ENCODE measurements at regions not wholly inside any gene's neighbourhood (a gene's known extent, or its start where the extent isn't known, plus 50 kb on each side); places are given as distances from the start of the nearest gene placed in this dataset.

GRCh38 chr6:85115376-85115775 is 334.5 kb upstream of the NT5E start:
- ChIA-PET POLR2A (no interaction called here), CTCF (interaction anchor here (1.0 to 1.5 kb wide), 2 partner anchors 9 to 13 kb away, joined by 3 to 5 read pairs; no protein-coding TSS in a partner anchor)
- DNase-seq (ENCODE audit: low read depth, low spot score): no peak
- H3K4me3 ChIP-seq (ENCODE audit: low read depth, low read length): no peak overlapping the region
- TF ChIP-seq, protein P1, sequence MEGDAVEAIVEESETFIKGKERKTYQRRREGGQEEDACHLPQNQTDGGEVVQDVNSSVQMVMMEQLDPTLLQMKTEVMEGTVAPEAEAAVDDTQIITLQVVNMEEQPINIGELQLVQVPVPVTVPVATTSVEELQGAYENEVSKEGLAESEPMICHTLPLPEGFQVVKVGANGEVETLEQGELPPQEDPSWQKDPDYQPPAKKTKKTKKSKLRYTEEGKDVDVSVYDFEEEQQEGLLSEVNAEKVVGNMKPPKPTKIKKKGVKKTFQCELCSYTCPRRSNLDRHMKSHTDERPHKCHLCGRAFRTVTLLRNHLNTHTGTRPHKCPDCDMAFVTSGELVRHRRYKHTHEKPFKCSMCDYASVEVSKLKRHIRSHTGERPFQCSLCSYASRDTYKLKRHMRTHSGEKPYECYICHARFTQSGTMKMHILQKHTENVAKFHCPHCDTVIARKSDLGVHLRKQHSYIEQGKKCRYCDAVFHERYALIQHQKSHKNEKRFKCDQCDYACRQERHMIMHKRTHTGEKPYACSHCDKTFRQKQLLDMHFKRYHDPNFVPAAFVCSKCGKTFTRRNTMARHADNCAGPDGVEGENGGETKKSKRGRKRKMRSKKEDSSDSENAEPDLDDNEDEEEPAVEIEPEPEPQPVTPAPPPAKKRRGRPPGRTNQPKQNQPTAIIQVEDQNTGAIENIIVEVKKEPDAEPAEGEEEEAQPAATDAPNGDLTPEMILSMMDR (IDR thresholded peaks at IDR 0.05; ENCODE audit: insufficient read depth, low read length, missing control alignments): no peak

DNA sequence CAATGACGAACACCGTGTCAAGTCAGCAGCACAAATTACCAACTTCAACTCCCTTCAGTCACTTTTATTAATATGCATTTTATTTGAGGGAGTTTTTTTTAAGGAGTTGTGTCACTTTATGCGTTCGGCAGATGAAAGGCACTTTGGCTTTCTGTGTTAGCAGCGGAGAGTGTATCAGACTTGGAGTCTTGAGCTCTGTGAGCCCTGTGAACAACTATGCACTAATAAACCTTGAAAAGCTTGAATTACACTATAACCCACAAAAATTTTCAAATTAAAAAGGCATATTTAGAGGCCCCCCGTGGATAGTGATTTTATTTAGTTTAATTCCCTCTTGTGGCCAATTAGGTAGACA is 335.3 kb upstream of the NT5E start:
- TF ChIP-seq, protein P1 (IDR thresholded peaks at IDR 0.05; ENCODE audit: insufficient read depth, low read length, missing control alignments): no peak
- ChIA-PET CTCF (interaction anchor here (0.8 to 1.5 kb wide), 2 partner anchors 10 to 12 kb away, joined by 5 read pairs; no protein-coding TSS in a partner anchor), POLR2A (no interaction called here)
- DNase-seq (ENCODE audit: low read depth, low spot score): no peak
- peak overlapping the region; percentile 48 for H3K4me3 ChIP-seq (ENCODE audit: low read depth, low read length)

DNA sequence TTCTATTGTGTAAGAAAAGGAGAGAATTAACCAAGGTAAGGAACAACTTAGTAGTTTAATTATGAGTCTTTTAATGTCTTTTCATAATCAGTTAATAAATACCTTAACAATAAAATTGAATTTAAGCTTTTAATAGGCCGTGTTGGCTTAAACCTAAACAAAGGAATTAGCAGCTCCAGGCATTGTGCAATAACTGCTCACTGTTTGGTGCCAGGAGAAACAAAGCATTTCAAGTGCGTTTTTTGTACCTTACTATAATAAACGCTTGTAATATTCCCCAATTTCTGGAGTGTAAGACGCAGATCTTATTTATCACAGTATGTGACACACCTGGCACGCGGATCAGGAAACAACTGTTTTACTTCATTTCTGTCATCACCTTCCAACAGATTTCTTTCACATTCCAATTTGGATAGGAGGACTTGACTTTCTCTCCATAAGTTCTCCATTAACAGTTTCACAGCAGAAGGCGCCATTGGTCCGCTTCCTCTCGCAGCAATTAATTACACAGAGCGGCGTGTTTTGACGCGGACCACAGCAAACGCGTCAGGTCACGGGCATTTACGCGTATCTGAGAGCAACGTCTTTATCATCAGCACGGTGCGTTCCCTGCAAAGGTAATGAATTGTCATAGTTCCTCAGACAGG is 335.8 kb upstream of the NT5E start:
- DNase-seq (ENCODE audit: low read depth, low spot score): no peak
- H3K4me3 ChIP-seq (ENCODE audit: low read depth, low read length): peak overlapping the region; percentile 48
- ChIA-PET POLR2A (no interaction called here), CTCF (interaction anchor here (0.8 to 1.5 kb wide), 2 partner anchors 10 to 13 kb away, joined by 5 read pairs; no protein-coding TSS in a partner anchor)
- TF ChIP-seq, protein P1 (IDR thresholded peaks at IDR 0.05; ENCODE audit: insufficient read depth, low read length, missing control alignments): no peak

- POLR2A ChIA-PET: no interaction called here
- no peak for DNase-seq (ENCODE audit: low read depth, low spot score)
- no peak overlapping the region for H3K4me3 ChIP-seq (ENCODE audit: low read depth, low read length)
- CTCF ChIA-PET: no interaction called here
- TF ChIP-seq, protein P1 (IDR thresholded peaks at IDR 0.05; ENCODE audit: insufficient read depth, low read length, missing control alignments): no peak
Measured at GRCh38 chr6:85112540-85112939, 337.3 kb upstream of the NT5E start.

DNA sequence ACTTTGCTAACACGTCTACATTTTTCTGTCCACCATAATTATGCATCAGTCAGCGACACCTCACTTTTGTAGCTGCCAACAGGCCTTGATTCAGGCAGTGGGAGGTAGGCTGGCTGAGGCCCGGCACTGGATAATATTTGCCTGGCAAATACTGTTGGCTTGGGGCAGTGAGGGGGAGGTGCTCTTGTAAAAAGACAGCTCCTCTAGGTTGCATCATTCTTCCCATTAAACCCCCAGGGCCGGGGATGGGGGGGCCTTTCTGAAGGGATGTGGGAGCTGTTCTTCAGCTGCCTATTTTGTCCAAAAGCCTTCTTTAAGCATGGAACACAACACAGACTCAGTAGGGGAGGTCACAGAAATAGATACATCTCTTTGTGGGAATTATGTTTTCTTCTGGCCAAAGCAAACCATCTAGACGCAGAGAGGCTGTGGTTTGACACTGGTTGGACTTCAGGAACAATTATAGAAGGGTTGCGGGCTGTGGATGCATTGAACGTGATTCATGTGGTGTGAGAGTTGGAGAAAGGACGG is 338.3 kb upstream of the NT5E start:
- TF ChIP-seq, protein P1 (IDR thresholded peaks at IDR 0.05; ENCODE audit: insufficient read depth, low read length, missing control alignments): no peak
- CTCF ChIA-PET: no interaction called here

DNA sequence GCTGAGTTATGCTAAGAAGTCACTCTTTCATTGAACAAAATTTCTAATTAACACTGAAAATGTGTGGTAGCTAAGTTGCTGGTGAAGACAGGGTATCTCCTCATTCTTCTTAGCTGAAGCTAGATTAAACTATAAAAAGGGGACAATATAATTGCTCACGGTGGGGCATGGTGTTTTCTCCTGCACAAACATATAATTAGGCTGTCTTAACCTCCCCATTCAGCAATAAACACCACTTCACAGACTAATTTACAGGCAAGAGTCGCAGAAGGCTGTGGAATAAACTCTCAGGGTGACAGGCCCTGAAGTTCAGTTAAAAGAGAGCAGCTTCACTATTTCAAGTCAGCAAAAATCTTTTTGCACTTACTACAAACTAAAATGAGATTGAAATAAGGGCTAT is 338.9 kb upstream of the NT5E start:
- DNase-seq (ENCODE audit: low read depth, low spot score): no peak
- TF ChIP-seq, protein P1 (IDR thresholded peaks at IDR 0.05; ENCODE audit: insufficient read depth, low read length, missing control alignments): no peak
- POLR2A ChIA-PET: no interaction called here
- CTCF ChIA-PET: no interaction called here
- H3K4me3 ChIP-seq (ENCODE audit: low read depth, low read length): no peak overlapping the region

More for the DNA sequence above, 338.3 kb upstream of the NT5E start:
- POLR2A ChIA-PET: no interaction called here
- H3K4me3 ChIP-seq (ENCODE audit: low read depth, low read length): no peak overlapping the region
- no peak for DNase-seq (ENCODE audit: low read depth, low spot score)

Data from AG04449 (cell line).